K562 (cell line): ENCODE measurements at regions not wholly inside any gene's neighbourhood (a gene's known extent, or its start where the extent isn't known, plus 50 kb on each side); places are given as distances from the start of the nearest gene placed in this dataset.

Source experiments
- ATAC-seq: fragments of 200-7000 bp; cut with Tn5 transposase; 3 replicates; pipeline ENCODE4 v1.9.1; 2020; ENCODE audit warnings: moderate library complexity
- BruUV-seq: library from RNA; stranded (reverse); fragments of 400-500 nt; replicated peaks from 2 replicates; lab custom pipeline; 2021; lab: Mats Ljungman, UMichigan
- CTCF ChIA-PET: fragments of 300-600 bp; formaldehyde crosslinking; extraction: SDS; loops from one replicate; lab custom pipeline; 2021; ENCODE audit warnings: low intra/inter-chr PET ratio; lab: Yijun Ruan, JAX
- POLR2A ChIA-PET: fragments of 300-600, 350-650 bp; sonication (Branson Sonifier 250); formaldehyde crosslinking; extraction: SDS; loops from one replicate; lab custom pipeline; 2021; ENCODE audit warnings: antibody characterized with exemption, inconsistent platforms; lab: Yijun Ruan, JAX
- DNase-seq, 4 experiments: peaks; one replicate each; pipeline versions ENCODE4 v3.0.0 to v3.0.0-alpha.2; 2011 to 2018; ENCODE audit warnings: low spot score in 3 of 4, mixed read lengths in 3 of 4; ENCODE audit errors: extremely low read depth in 1 of 4
- FAIRE-seq: peaks from 2 replicates; lab custom pipeline; 2011; peaks lifted over from hg19 to GRCh38; lab: Jason Lieb, UNC
- H2AFZ ChIP-seq: 2 replicates; pipeline ENCODE4 v1.6.0; 2011; ENCODE audit warnings: low read depth, low read length, control low read depth, inconsistent platforms
- H3K27ac ChIP-seq: fragments of 200-600 bp; 3 replicates; pipeline ENCODE4 v1.8.0; 2011; ENCODE audit warnings: low read depth, mild to moderate bottlenecking, control low read depth, inconsistent platforms, low read length, moderate library complexity, mixed read lengths; ENCODE audit errors: extremely low read depth
- H3K27me3 ChIP-seq, 2 experiments: fragments of 300-600 bp in 1 of 2; 2 replicates in 1 of 2; 3 replicates in 1 of 2; pipeline versions ENCODE4 v1.6.0 to v1.8.0; 2011; ENCODE audit warnings: inconsistent platforms in 2 of 2, low read length in 2 of 2, mild to moderate bottlenecking in 1 of 2, mixed read lengths in 1 of 2, moderate library complexity in 1 of 2; ENCODE audit not compliant: control insufficient read depth in 2 of 2, insufficient read depth in 2 of 2
- H3K36me3 ChIP-seq: fragments of 300-600 bp; 3 replicates; pipeline ENCODE4 v1.8.0; 2011; ENCODE audit warnings: mild to moderate bottlenecking, low read length, inconsistent platforms; ENCODE audit not compliant: control insufficient read depth, insufficient read depth
- H3K4me1 ChIP-seq, 2 experiments: fragments of 200-600 bp in 1 of 2; replicated peaks in 1 of 2; 2 replicates in 1 of 2; 3 replicates in 1 of 2; pipeline versions ENCODE4 v1.5.1 to v1.8.0; 2011; ENCODE audit warnings: inconsistent platforms in 2 of 2, low read length in 2 of 2, mild to moderate bottlenecking in 1 of 2, mixed read lengths in 1 of 2, moderate library complexity in 1 of 2; ENCODE audit not compliant: control insufficient read depth in 2 of 2, insufficient read depth in 2 of 2
- H3K4me2 ChIP-seq: 2 replicates; pipeline ENCODE4 v1.6.1; 2011; ENCODE audit warnings: low read length, control low read depth, inconsistent platforms, mixed read lengths; ENCODE audit not compliant: insufficient read depth
- H3K4me3 ChIP-seq: fragments of 200-600 bp; sonication (generic), shearing (Covaris generic); 2 replicates; pipeline ENCODE4 v1.5.1; 2016; ENCODE audit warnings: control low read depth, inconsistent platforms
- H3K79me2 ChIP-seq: fragments of 200-600 bp; 3 replicates; pipeline ENCODE4 v1.8.0; 2011; ENCODE audit warnings: low read length, inconsistent platforms; ENCODE audit not compliant: control insufficient read depth, insufficient read depth
- H3K9ac ChIP-seq, 2 experiments: 2 replicates each; pipeline versions ENCODE4 v1.6.0 to v1.6.1; 2011; ENCODE audit warnings: low read depth in 2 of 2, low read length in 2 of 2, control low read depth in 1 of 2, inconsistent platforms in 1 of 2, mild to moderate bottlenecking in 1 of 2, mixed read lengths in 1 of 2; ENCODE audit not compliant: insufficient read depth in 1 of 2
- H3K9me1 ChIP-seq: one replicate; pipeline ENCODE4 v1.6.0; 2011; ENCODE audit warnings: inconsistent platforms, mild to moderate bottlenecking, low read length, moderate library complexity; ENCODE audit not compliant: control insufficient read depth, insufficient read depth
- H3K9me3 ChIP-seq: replicated peaks from 2 replicates; pipeline ENCODE4 v1.5.1; 2011; ENCODE audit warnings: low read depth, low read length, inconsistent platforms; ENCODE audit not compliant: control insufficient read depth, insufficient read depth
- H4K20me1 ChIP-seq: replicated peaks from 2 replicates; pipeline ENCODE4 v1.6.1; 2011; ENCODE audit warnings: low read length, inconsistent platforms, mixed read lengths; ENCODE audit not compliant: control insufficient read depth, insufficient read depth
- ATF2 ChIP-seq: sonication (generic); formaldehyde crosslinking; IDR thresholded peaks from 2 replicates; pipeline ENCODE4 v1.8.1; 2022; ENCODE audit warnings: missing genetic modification reagents
- CHAMP1 ChIP-seq: fragments of 450-650 bp; IDR thresholded peaks from 2 replicates; pipeline ENCODE4 v1.6.1; 2016; ENCODE audit warnings: mild to moderate bottlenecking
- MAZ ChIP-seq, 2 experiments: fragments of 450-650 bp in 1 of 2; sonication (generic) in 1 of 2; formaldehyde crosslinking; IDR thresholded peaks in 1 of 2; conservative IDR thresholded peaks in 1 of 2; 2 replicates each; pipeline versions ENCODE4 v1.4.0 to v1.5.0; 2020; ENCODE audit warnings: mild to moderate bottlenecking in 1 of 2, missing genetic modification reagents in 1 of 2
- MCM2 ChIP-seq: fragments of 450-650 bp; IDR thresholded peaks from 2 replicates; pipeline ENCODE4 v1.6.1; 2017; ENCODE audit warnings: low read depth, mild to moderate bottlenecking
- SMAD4 ChIP-seq: fragments of 250-450 bp; sonication (Bioruptor Pico); conservative IDR thresholded peaks from 2 replicates; pipeline ENCODE4 v1.8.0; 2021; ENCODE audit warnings: inconsistent platforms, mild to moderate bottlenecking, moderate library complexity
- SPI1 ChIP-seq: IDR thresholded peaks from 2 replicates; pipeline ENCODE4 v1.6.1; 2011; ENCODE audit warnings: low read depth, low read length, control low read depth, borderline replicate concordance
- THRB ChIP-seq: fragments of 450-650 bp; formaldehyde crosslinking; conservative IDR thresholded peaks from 2 replicates; pipeline ENCODE4 v1.4.0; 2022; ENCODE audit warnings: mild to moderate bottlenecking, missing genetic modification characterization
- TRIM28 ChIP-seq: fragments of 450-650 bp; IDR thresholded peaks from 2 replicates; pipeline ENCODE4 v1.6.1; 2017
- ZNF232 ChIP-seq: sonication (generic); formaldehyde crosslinking; IDR thresholded peaks from 2 replicates; pipeline ENCODE4 v1.8.0; 2022; ENCODE audit warnings: mild to moderate bottlenecking, missing genetic modification reagents
- ZNF384 ChIP-seq: IDR thresholded peaks from 2 replicates; pipeline ENCODE4 v1.6.1; 2012; ENCODE audit warnings: low read depth, low read length, improper control_type of control experiment
- ZNF707 ChIP-seq: fragments of 250-450 bp; sonication (Bioruptor Pico); conservative IDR thresholded peaks from 2 replicates; pipeline ENCODE4 v1.8.0; 2022; ENCODE audit warnings: inconsistent platforms, mild to moderate bottlenecking, moderate library complexity
- WGBS: fragments of 100-300 bp; shearing (Covaris generic); methylation state at CpG from one replicate; pipeline ENCODE4 v1.1.6; 2016; ENCODE audit warnings: low coverage, mixed read lengths; ENCODE audit not compliant: insufficient coverage; ENCODE audit errors: missing lambda C conversion rate; 5-methylcytosine and 5-hydroxymethylcytosine counted together
- in situ Hi-C: fragments of 300-500 bp; cut with MboI; formaldehyde crosslinking; loops from 4 replicates; pipeline ENCODE4 v1.15.0; 2018; ENCODE audit warnings: inconsistent platforms, mixed read lengths
- intact Hi-C: fragments of 100-400 bp; cut with micrococcal nuclease; formaldehyde crosslinking; loops from 2 replicates; pipeline ENCODE4 v1.14.2; 2022

- POLR2A ChIA-PET, result no interaction called here
- no peaks in the 10 kb centered on the region for H3K9me3 ChIP-seq
- no peaks in the 10 kb centered on the region for H3K4me1 ChIP-seq
- CTCF ChIA-PET, result no interaction called here
- no peaks in the 10 kb centered on the region for H3K79me2 ChIP-seq
- H4K20me1 ChIP-seq, result no peaks in the 10 kb centered on the region
- TF ChIP-seq ZNF384 (no peak), THRB (CRISPR knock-in tag) (no peak), TRIM28 (no peak)
- TF ChIP-seq, all 486 proteins: peak for 0
- WGBS, result no CpG with 5 or more reads among the region's 3 CpGs
- Histone ChIP-seq H3K9me1 (no peaks in the 10 kb centered on the region), H3K27ac (no peak overlapping the region), H3K36me3 (no peaks in the 10 kb centered on the region), H3K4me3 (no peak overlapping the region), H3K4me2 (no peak overlapping the region), H3K27me3 (no peaks in the 10 kb centered on the region), H3K9ac (no peak overlapping the region), H2AFZ (no peak overlapping the region)
- no peak for DNase-seq
- no TSS peak for BruUV-seq
- intact Hi-C loops, result no loop called here
- in situ Hi-C loops, result no loop called here
- no peak for FAIRE-seq
- ATAC-seq, result no peak
Observed at GRCh38 chr5:161786686-161787085, 61.2 kb upstream of the GABRA1 start.

GRCh38 chr5:161790926-161791325, 57.0 kb upstream of the GABRA1 start:
- DNase-seq, result no peak

More at GRCh38 chr5:161790926-161791325, 57.0 kb upstream of the GABRA1 start:
- intact Hi-C loops (no loop called here), in situ Hi-C loops (no loop called here)
- H3K9me3 ChIP-seq, result no peaks in the 10 kb centered on the region
- no peak for TF ChIP-seq MAZ (CRISPR knock-in tag; conservative IDR thresholded peaks at IDR 0.05 in 1 of 2, IDR thresholded peaks at IDR 0.05 in 1 of 2)
- TF ChIP-seq ZNF232 (CRISPR knock-in tag), result no peak
- TF ChIP-seq CHAMP1, result no peak
- no peak for TF ChIP-seq SPI1
- TF ChIP-seq ATF2 (CRISPR knock-in tag), result no peak
- no peak for TF ChIP-seq SMAD4 (CRISPR knock-in tag)
- no peak for TF ChIP-seq ZNF707 (CRISPR knock-in tag)
- no peak for TF ChIP-seq MCM2
- no peaks in the 10 kb centered on the region for H4K20me1 ChIP-seq
- H3K4me3 ChIP-seq, result no peak overlapping the region
- H2AFZ ChIP-seq, result no peak overlapping the region
- no peaks in the 10 kb centered on the region for H3K36me3 ChIP-seq
- H3K9ac ChIP-seq, result no peak overlapping the region
- ATAC-seq (no peak), FAIRE-seq (no peak)
- CTCF ChIA-PET, result no interaction called here
- no peaks in the 10 kb centered on the region for H3K79me2 ChIP-seq
- BruUV-seq, result no TSS peak
- no peak overlapping the region for H3K27ac ChIP-seq
- H3K4me2 ChIP-seq, result no peak overlapping the region
- no peaks in the 10 kb centered on the region for H3K9me1 ChIP-seq
- no peaks in the 10 kb centered on the region for H3K4me1 ChIP-seq
- POLR2A ChIA-PET, result no interaction called here
- no peaks in the 10 kb centered on the region for H3K27me3 ChIP-seq
